HG02870 (cell line): ENCODE measurements at regions not wholly inside any gene's neighbourhood (a gene's known extent, or its start where the extent isn't known, plus 50 kb on each side); places are given as distances from the start of the nearest gene placed in this dataset.

ENCODE experiments used
- ATAC-seq: cut with Tn5 transposase; IDR thresholded peaks from one replicate; pipeline ENCODE4 v1.9.1; 2021; ENCODE audit warnings: mild to moderate bottlenecking, moderate library complexity; ENCODE audit not compliant: unreplicated experiment

- no peak for ATAC-seq
Observed at GRCh38 chr2:181146171-181146570, 165.8 kb downstream of the UBE2E3 start.

- ATAC-seq, result no peak
Observed at GRCh38 chr2:181149056-181149455, 168.7 kb downstream of the UBE2E3 start.

GRCh38 chr2:181152226-181152625, 171.8 kb downstream of the UBE2E3 start:
- ATAC-seq, result no peak

GRCh38 chr2:181152701-181153100, 172.3 kb downstream of the UBE2E3 start:
- no peak for ATAC-seq

GRCh38 chr2:181153886-181154285, 173.5 kb downstream of the UBE2E3 start:
- ATAC-seq, result no peak

- no peak for ATAC-seq
Observed at GRCh38 chr2:181157326-181157725, 176.9 kb downstream of the UBE2E3 start.

- ATAC-seq, result no peak
Observed at GRCh38 chr2:181158427-181158826, 178.0 kb downstream of the UBE2E3 start.

- no peak for ATAC-seq
Observed at GRCh38 chr2:181161615-181162014, 181.2 kb downstream of the UBE2E3 start.

GRCh38 chr2:181163139-181163538, 182.7 kb downstream of the UBE2E3 start:
- ATAC-seq, result no peak

GRCh38 chr2:181163691-181164090, 183.3 kb downstream of the UBE2E3 start:
- ATAC-seq, result no peak

- ATAC-seq, result peak; percentile 51
Observed at GRCh38 chr2:181164699-181165098, 184.3 kb downstream of the UBE2E3 start.

- ATAC-seq, result peak; percentile 61
Observed at GRCh38 chr2:181165199-181165868, 184.9 kb downstream of the UBE2E3 start.

- no peak for ATAC-seq
Observed at GRCh38 chr2:181169503-181169902, 189.1 kb downstream of the UBE2E3 start.

- no peak for ATAC-seq
Observed at GRCh38 chr2:181170256-181170655, 189.9 kb downstream of the UBE2E3 start.

- no peak for ATAC-seq
Observed at GRCh38 chr2:181172676-181173075, 192.3 kb downstream of the UBE2E3 start.

GRCh38 chr2:181174611-181175580, 194.5 kb downstream of the UBE2E3 start:
- ATAC-seq, result peak; percentile 41

- no peak for ATAC-seq
Observed at GRCh38 chr2:181176540-181176939, 196.1 kb downstream of the UBE2E3 start.

GRCh38 chr2:181177376-181177775, 197.0 kb downstream of the UBE2E3 start:
- no peak for ATAC-seq

GRCh38 chr2:181178130-181178529, 197.7 kb downstream of the UBE2E3 start:
- peak; percentile 57 for ATAC-seq

- peak; percentile 69 for ATAC-seq
Observed at GRCh38 chr2:181178823-181179412, 198.5 kb downstream of the UBE2E3 start.

GRCh38 chr2:181183878-181184542, 203.6 kb downstream of the UBE2E3 start:
- ATAC-seq, result peak; percentile 97
